ENCODE measurements at regions not wholly inside any gene's neighbourhood (a gene's known extent, or its start where the extent isn't known, plus 50 kb on each side); places are given as distances from the start of the nearest gene placed in this dataset.

DNA sequence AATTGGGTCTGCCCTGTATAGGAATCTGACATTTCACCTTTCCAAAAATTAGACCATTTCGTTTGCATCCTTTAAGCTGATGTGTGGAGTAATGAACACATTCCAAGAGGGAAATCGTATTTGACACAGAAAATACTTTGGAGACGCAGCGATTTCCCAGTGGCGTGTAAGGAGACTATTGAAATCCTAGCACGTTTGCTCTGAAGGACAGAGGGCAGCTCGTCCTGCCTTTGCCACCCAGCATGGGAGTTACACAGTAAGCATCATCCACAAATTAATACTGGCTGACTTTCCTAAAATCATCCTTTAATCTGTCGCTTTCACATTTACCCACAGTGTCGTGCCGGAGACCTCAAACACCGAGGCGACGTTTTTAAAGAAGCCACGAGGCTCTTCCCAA, 925.9 kb upstream of the EEF2KMT start:
- ChIA-PET POLR2A (no interaction called here), CTCF (interaction anchor here (1.2 kb wide), 1 partner anchor 9 kb away, joined by 3 read pairs; no protein-coding TSS in a partner anchor)
- no peak for DNase-seq (ENCODE audit: extremely low spot score)
- no peak for TF ChIP-seq CTCF (IDR thresholded peaks at IDR 0.05; ENCODE audit: control extremely low read depth, extremely low read depth, low read depth, missing control alignments)

GRCh38 chr16:6021276-6021943, 923.8 kb upstream of the EEF2KMT start:
- DNase-seq (ENCODE audit: extremely low spot score), result no peak
- CTCF ChIA-PET, result interaction anchor here (0.9 kb wide), 1 partner anchor 17 kb away, joined by 3 read pairs; no protein-coding TSS in a partner anchor
- POLR2A ChIA-PET, result no interaction called here
- no peak for TF ChIP-seq CTCF (IDR thresholded peaks at IDR 0.05; ENCODE audit: control extremely low read depth, extremely low read depth, low read depth, missing control alignments)

- DNase-seq (ENCODE audit: extremely low spot score), result no peak
- ChIA-PET POLR2A (no interaction called here), CTCF (no interaction called here)
- TF ChIP-seq CTCF (IDR thresholded peaks at IDR 0.05; ENCODE audit: control extremely low read depth, extremely low read depth, low read depth, missing control alignments), result no peak
These were observed 922.8 kb upstream of the EEF2KMT start for GRCh38 chr16:6020162-6020985.

GRCh38 chr16:6019490-6019991, 921.9 kb upstream of the EEF2KMT start:
- ChIA-PET POLR2A (no interaction called here), CTCF (no interaction called here)
- no peak for TF ChIP-seq CTCF (IDR thresholded peaks at IDR 0.05; ENCODE audit: control extremely low read depth, extremely low read depth, low read depth, missing control alignments)
- no peak for DNase-seq (ENCODE audit: extremely low spot score)

- no peak for TF ChIP-seq CTCF (IDR thresholded peaks at IDR 0.05; ENCODE audit: control extremely low read depth, extremely low read depth, low read depth, missing control alignments)
- no peak for DNase-seq (ENCODE audit: extremely low spot score)
- ChIA-PET POLR2A (no interaction called here), CTCF (no interaction called here)
These were observed 921.4 kb upstream of the EEF2KMT start for GRCh38 chr16:6018848-6019489.

DNA sequence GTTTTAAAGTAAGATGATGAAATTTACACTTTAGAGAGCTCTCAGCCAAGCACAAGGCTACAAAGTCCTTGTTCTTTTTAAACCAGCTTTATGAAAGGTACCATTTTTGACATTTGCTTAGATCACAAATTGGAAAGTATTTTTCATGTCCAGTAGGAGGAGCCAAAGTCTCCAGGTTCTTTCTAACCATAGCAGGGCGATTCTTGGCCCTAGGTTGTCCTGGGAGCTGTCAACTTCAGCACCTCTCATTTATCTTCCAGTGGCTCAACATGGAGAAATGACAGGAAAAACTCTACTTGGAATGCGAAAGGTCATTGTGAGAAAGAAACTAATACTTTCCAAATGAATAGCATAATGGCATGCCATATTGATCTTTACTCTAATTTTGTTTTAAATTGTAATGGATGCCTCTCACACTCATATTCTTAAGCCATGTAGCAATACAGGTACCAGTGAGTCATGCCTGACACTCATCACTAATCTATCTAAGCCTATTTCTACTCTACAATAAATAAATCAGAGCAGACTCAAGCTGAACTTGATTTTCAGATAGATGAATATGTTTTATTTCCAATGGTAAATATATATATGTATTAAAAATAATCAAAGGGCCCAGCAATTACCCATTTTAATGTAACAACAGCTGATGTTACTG, 919.1 kb upstream of the EEF2KMT start:
- no peak for DNase-seq (ENCODE audit: extremely low spot score)
- TF ChIP-seq CTCF (IDR thresholded peaks at IDR 0.05; ENCODE audit: control extremely low read depth, extremely low read depth, low read depth, missing control alignments), result peak; percentile 27
- CTCF ChIA-PET, result interaction anchor here (1.4 kb wide), 1 partner anchor 13 kb away, joined by 5 read pairs; no protein-coding TSS in a partner anchor
- POLR2A ChIA-PET, result no interaction called here
